Central memory CD8-positive, alpha-beta T cell (primary cell): ENCODE measurements at regions not wholly inside any gene's neighbourhood (a gene's known extent, or its start where the extent isn't known, plus 50 kb on each side); places are given as distances from the start of the nearest gene placed in this dataset.
A peak's percentile ranks its signal among the peaks of the same experiment; 100 is the strongest.
"Not testable (repeated sequence)": the region's sequence is repeated elsewhere in the genome, so short reads cannot be mapped to it uniquely, and the experiment has no call there.

Experiments
- ATAC-seq: fragments of 150-1000 bp; cut with Tn5 transposase; replicated peaks from 2 replicates; pipeline ENCODE4 v1.10.0; 2022; ENCODE audit warnings: mild to moderate bottlenecking, moderate FRiP score, moderate number of reproducible peaks; ENCODE audit not compliant: poor library complexity, severe bottlenecking; ENCODE audit errors: extremely low read depth
- DNase-seq, 2 donors: peaks; one replicate each; pipeline ENCODE4 v3.0.0; 2021; ENCODE audit warnings: low spot score in 2 of 2
- H3K27ac Mint-ChIP-seq: one replicate; pipeline ENCODE4 v1.8.0; 2022; ENCODE audit warnings: low read depth, mild to moderate bottlenecking, moderate library complexity, mixed read lengths
- H3K27me3 Mint-ChIP-seq: one replicate; pipeline ENCODE4 v1.8.0; 2022; ENCODE audit warnings: mixed read lengths
- H3K36me3 Mint-ChIP-seq: one replicate; pipeline ENCODE4 v1.8.0; 2022; ENCODE audit warnings: mild to moderate bottlenecking, moderate library complexity, mixed read lengths; ENCODE audit not compliant: insufficient read depth
- H3K4me1 Mint-ChIP-seq: one replicate; pipeline ENCODE4 v1.8.0; 2022; ENCODE audit warnings: mixed read lengths
- H3K4me3 Mint-ChIP-seq: one replicate; pipeline ENCODE4 v1.8.0; 2022; ENCODE audit warnings: mild to moderate bottlenecking, moderate library complexity, mixed read lengths
- H3K9me3 Mint-ChIP-seq: one replicate; pipeline ENCODE4 v1.8.0; 2022; ENCODE audit warnings: mixed read lengths

DNA sequence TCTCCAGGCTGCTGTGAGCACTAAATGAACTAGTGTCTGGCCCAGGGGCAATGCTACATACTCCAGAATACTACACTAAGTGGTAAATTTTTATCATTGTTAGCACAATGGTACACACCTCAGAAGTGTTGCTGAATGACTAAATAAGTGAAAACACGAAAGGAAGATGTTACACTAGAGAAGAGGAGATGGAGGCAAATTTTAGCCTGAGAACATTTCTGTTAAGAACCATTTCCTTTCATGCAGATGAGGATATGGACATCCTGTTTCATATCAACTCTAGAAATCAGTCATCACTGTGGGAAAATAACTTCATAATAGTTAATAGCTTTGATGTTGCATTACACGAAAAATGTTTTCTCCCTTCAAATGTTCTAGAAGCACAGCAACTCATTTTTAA lies 117.6 kb upstream of the STK17B start:
- no peak for DNase-seq
- H3K27ac Mint-ChIP-seq = no peak overlapping the region
- H3K9me3 Mint-ChIP-seq = no peaks in the 10 kb centered on the region
- ATAC-seq = no peak
- peaks cover 2% of the 10 kb centered on the region for H3K36me3 Mint-ChIP-seq
- no peaks in the 10 kb centered on the region for H3K27me3 Mint-ChIP-seq
- H3K4me1 Mint-ChIP-seq = peaks cover 25% of the 10 kb centered on the region
- H3K4me3 Mint-ChIP-seq = no peak overlapping the region

DNA sequence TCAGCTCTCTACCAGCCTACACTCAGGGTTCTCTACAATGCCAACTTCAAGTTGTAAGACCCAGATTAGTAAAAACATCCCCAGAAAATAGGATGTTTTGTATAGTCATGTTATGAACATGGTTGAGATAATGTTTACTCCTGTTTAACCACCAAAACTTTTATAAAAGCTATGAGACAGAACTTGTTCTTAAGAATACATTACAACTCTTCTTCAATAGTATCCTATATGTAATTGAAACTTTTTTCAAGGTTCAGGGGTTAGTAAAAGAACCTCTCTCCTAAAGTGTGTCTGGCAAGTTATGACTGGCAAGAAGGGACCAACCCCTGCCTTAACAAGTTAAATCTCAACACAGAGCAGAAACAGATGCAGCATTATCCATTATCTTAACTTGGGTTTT lies 118.8 kb upstream of the STK17B start:
- ATAC-seq = no peak
- no peak overlapping the region for H3K27ac Mint-ChIP-seq
- H3K36me3 Mint-ChIP-seq = peaks cover 2% of the 10 kb centered on the region
- DNase-seq = no peak
- no peaks in the 10 kb centered on the region for H3K27me3 Mint-ChIP-seq
- peaks cover 25% of the 10 kb centered on the region for H3K4me1 Mint-ChIP-seq
- no peaks in the 10 kb centered on the region for H3K9me3 Mint-ChIP-seq
- H3K4me3 Mint-ChIP-seq = no peak overlapping the region

DNA sequence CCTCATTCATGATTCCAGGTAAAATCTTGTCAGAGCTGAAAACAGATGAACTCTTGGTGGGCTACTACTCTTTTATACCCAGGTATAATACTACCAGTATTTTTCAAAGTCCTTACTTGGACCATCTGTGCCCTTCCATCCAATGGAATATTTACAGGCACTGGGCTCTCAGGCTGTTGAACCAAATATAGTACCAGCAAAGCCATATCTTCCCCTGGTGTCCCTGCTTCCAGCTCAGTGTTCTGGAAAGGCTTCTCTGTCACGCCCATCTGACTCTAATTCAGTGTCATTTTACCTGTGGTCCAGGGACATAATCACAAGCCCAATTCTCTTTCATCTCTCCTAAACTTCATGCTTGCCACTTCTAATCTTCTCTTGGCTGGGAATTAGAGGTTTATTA lies 119.2 kb upstream of the STK17B start:
- no peak for ATAC-seq
- no peak overlapping the region for H3K4me3 Mint-ChIP-seq
- no peak for DNase-seq
- no peak overlapping the region for H3K27ac Mint-ChIP-seq
- H3K27me3 Mint-ChIP-seq = no peaks in the 10 kb centered on the region
- peaks cover 25% of the 10 kb centered on the region for H3K4me1 Mint-ChIP-seq
- peaks cover 2% of the 10 kb centered on the region for H3K36me3 Mint-ChIP-seq
- no peaks in the 10 kb centered on the region for H3K9me3 Mint-ChIP-seq

DNA sequence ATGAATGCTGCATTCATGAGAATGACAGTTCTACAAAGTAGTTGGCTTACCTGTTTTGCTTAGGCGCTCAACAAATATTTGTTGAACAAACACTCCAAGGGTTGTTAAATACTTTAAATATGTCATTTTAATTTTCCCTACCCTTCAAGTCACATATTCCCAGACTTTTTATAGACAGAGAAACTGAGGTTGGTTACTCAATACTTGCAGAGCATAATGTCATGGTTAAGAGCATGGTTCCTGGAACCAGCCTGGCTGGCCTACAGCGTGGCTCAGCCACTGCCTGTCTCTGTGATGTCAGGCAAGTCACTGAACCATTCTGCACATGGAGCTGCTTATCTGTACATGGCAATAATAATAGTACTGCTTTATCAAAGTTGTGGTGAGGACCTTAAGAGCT lies 120.0 kb upstream of the STK17B start:
- no peak for ATAC-seq
- H3K9me3 Mint-ChIP-seq = no peaks in the 10 kb centered on the region
- H3K4me3 Mint-ChIP-seq = no peak overlapping the region
- H3K27ac Mint-ChIP-seq = no peak overlapping the region
- no peak for DNase-seq
- H3K36me3 Mint-ChIP-seq = peaks cover 2% of the 10 kb centered on the region
- no peaks in the 10 kb centered on the region for H3K27me3 Mint-ChIP-seq
- peaks cover 25% of the 10 kb centered on the region for H3K4me1 Mint-ChIP-seq

DNA sequence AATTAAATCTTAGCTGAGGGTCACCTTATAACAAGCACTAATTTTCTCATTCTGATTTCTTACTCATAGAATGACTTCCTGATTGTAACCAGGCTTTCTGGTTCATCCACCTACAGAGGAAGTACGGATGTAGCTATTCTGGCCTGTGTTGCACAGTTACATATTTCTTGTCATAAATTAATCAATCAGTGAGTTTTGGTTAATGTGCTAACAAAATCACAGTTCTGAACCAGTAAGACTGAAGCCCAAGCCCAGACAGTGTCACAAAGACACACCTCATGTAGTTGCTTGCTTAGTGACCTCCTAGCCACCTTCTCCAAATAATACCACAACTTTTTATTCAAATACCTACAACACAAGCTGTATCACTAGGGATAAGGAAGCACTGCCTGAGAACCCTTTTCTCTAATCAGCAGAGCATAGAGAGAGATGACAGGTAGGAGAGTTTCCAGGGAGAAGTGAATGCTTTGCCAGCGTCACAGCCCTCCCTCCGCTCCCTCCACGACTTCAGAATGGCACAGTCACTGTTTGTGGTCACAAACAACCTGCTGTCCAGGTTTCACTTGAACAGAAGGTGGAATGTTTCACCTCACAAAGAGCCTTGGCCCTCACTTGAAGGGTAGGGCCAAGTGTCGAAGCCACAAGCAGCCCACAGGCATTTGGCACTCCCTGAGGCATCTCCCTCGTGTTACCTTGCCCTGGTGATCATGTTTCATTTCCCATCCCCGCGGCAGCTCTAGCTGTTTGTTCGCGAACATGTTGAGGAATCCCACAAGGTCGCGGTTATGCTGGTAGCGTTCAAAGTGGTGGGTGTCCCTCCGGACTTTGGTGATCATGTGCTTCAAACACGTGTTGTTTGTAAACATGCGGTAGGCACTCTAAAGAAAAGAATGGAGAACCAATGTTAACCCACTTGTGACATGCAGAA lies 120.8 kb upstream of the STK17B start:
- Mint-ChIP-seq H3K27ac (peak overlapping the region; percentile 72), H3K4me3 (peak overlapping the region; percentile 67), H3K27me3 (no peaks in the 10 kb centered on the region), H3K36me3 (peaks cover 2% of the 10 kb centered on the region), H3K9me3 (no peaks in the 10 kb centered on the region), H3K4me1 (peaks cover 25% of the 10 kb centered on the region)
- ATAC-seq (peak; percentile 49), DNase-seq (peak in 1 of 2 donors; percentile 14)

DNA sequence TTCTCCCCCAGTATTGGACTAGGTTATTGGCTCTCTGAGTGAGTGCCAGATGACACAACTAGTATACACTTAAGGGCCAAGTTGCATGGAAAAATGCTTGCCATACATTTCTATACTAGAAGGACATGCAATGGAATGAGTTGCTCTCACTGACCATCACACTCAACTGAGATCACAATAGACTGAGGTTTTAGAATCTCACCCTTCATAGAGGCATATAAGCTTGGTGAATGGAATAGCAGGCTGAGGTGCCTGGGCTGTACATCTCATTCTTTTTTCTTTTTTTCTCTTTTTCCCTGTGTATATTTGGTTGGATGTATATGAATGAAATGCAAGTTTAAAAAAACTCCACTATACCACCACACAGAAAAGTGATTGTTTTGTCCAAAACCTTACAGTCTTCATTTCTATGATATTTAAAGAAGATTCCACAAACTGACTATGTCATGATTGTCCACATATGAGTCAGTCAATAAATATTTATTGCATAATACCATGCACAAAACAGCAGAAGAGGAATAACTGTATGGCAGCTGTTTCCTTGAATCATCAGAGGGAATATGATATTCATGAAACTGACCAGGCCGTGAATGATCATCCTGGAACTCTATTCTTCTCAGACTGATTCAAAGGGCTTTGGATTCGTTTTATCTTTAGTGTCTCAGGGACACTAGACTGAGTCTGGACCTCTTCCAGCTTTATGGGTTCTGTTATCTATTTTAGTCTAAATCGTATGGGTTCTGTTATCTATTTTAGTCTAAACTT lies 122.6 kb upstream of the STK17B start:
- no peak for ATAC-seq
- Mint-ChIP-seq H3K36me3 (peaks cover 2% of the 10 kb centered on the region), H3K4me3 (no peak overlapping the region), H3K4me1 (peaks cover 11% of the 10 kb centered on the region), H3K27me3 (no peaks in the 10 kb centered on the region), H3K9me3 (no peaks in the 10 kb centered on the region), H3K27ac (no peak overlapping the region)
- DNase-seq = no peak

DNA sequence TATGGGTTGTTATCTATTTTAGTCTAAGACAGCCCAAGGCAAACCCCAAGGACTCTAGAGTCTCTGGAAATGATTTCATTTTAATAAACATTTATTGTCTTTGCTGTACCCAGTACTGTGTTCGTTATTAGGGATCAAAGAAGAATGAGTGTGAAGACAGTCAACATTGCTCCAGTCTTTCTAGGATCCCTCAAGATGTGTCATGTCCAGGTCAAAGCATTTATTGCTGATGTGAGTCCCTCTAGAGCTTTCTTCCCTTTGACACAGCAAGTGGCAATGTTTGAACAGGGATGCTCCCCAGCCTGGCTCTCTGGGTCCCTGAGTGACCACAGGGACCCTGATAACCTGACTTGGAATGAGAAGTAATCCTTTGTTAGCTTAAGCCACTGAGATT lies 123.1 kb upstream of the STK17B start:
- H3K27ac Mint-ChIP-seq = no peak overlapping the region
- no peaks in the 10 kb centered on the region for H3K9me3 Mint-ChIP-seq
- peaks cover 2% of the 10 kb centered on the region for H3K36me3 Mint-ChIP-seq
- ATAC-seq (no peak), DNase-seq (no peak)
- no peaks in the 10 kb centered on the region for H3K27me3 Mint-ChIP-seq
- no peak overlapping the region for H3K4me3 Mint-ChIP-seq
- H3K4me1 Mint-ChIP-seq = peaks cover 6% of the 10 kb centered on the region

DNA sequence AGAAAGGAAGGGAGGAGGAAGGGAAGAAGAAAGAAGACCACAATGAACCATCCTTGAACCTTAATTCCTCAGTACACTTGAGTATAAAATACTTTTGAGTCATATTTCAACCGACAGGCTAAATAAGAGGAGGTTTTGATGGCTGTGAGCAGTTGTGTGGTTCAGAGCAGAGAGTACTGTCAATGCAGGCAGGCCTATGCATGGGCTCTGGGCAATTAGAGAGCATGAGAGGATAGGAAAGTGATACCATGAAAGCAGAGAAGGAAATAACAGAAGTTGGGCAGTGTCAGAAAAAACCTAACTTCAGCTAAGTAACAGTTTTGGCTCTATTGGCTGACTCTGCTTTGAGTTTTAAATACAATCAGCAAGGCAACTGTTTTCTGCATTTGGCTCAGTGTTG lies 123.6 kb upstream of the STK17B start:
- Mint-ChIP-seq H3K4me3 (no peak overlapping the region), H3K4me1 (peaks cover 6% of the 10 kb centered on the region), H3K27me3 (no peaks in the 10 kb centered on the region), H3K27ac (no peak overlapping the region), H3K9me3 (no peaks in the 10 kb centered on the region), H3K36me3 (peaks cover 2% of the 10 kb centered on the region)
- DNase-seq (no peak), ATAC-seq (no peak)

DNA sequence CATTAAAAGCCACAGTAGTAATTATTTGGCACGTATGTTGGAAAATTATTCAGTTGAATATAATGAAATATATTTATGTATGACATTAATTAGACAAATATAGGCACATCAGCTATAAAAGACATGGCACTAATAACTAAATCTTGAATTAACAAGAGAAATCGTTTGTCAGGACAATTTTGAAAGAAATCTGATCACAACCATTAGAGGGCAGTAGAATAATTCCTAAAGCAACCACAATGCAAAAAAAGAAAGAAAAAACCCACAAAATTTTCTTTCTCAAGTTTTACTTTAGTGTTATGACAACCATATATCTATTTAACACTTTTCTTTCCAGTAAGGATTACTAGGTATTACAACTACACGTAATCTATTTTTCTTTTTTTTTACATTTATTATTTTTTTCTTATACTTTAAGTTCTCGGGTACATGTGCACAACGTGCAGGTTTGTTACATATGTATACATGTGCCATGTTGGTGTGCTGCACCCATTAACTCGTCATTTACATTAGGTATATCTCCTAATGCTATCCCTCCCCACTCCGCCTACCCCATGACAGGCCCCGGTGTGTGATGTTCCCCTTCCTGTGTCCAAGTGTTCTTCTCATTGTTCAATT lies 126.8 kb upstream of the STK17B start:
- ATAC-seq, H3K27ac Mint-ChIP-seq, H3K36me3 Mint-ChIP-seq, DNase-seq, H3K27me3 Mint-ChIP-seq, H3K4me3 Mint-ChIP-seq, H3K9me3 Mint-ChIP-seq, H3K4me1 Mint-ChIP-seq: not testable (repeated sequence)

DNA sequence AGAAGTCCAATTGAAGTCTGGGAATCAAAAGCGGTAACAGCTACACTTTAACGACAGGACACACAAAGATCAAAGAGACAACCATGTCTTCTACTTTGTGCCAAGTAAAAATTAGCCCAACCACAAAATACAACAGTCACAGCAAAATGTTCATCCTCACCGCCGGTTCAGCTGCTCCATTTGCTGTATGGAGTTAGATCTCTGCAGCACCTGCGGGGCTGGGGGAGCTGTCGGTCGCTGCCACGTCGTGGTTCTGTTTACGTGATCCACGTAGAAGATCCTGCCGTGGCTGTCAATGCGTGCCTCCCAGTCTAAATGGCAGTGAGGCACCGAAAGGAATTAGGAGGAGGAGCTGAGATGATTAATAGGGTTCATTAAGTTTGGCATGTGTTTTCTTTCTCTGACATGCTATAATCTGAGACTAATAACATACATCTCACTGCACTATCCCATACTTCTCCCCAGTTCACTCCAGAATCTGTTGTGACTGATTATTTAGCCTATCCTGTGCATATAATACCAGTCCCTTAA lies 136.5 kb upstream of the STK17B start:
- H3K4me3 Mint-ChIP-seq = no peak overlapping the region
- no peaks in the 10 kb centered on the region for H3K27me3 Mint-ChIP-seq
- no peaks in the 10 kb centered on the region for H3K9me3 Mint-ChIP-seq
- DNase-seq = no peak
- H3K27ac Mint-ChIP-seq = no peak overlapping the region
- no peaks in the 10 kb centered on the region for H3K36me3 Mint-ChIP-seq
- no peak for ATAC-seq
- no peaks in the 10 kb centered on the region for H3K4me1 Mint-ChIP-seq

DNA sequence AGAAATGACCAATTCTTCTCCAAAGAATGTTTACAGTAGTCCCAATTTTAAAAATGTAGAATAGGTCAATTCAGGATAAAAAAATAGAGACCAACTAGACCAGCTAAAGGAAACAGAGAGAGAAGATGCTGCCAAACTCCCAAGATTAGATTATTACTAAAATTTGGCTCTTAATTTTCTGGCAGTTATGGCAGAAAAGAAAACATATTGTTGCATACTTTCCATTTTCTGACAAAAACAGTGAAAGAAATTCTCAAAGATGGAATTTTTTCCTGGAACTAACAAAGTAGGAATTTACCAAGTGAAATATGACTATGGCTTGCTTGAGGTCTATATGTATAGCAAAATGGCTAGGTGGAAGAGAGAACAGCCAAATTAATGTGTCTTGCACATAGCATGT lies 138.3 kb upstream of the STK17B start:
- DNase-seq = no peak
- ATAC-seq = no peak
- Mint-ChIP-seq H3K4me3 (no peak overlapping the region), H3K4me1 (no peaks in the 10 kb centered on the region), H3K9me3 (no peaks in the 10 kb centered on the region), H3K36me3 (no peaks in the 10 kb centered on the region), H3K27ac (no peak overlapping the region), H3K27me3 (no peaks in the 10 kb centered on the region)

DNA sequence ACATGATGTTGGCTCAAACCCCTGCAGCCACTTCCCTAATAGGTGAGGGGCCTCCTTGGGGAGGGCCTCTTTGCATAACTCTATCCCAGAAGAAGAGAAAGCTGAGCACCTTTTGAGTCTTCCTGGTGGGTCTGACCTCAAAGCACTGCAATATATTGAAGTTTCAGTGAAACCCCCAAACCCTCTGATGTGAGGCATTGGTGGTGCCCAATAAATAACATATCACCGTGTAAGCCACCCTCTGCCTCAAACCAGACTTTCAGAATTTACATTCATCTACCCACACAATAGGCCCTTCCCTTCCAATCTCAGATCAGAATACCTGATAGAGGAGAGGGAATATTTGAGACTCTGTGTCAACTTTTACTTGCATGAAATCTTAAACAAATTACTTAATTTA lies 142.8 kb upstream of the STK17B start:
- Mint-ChIP-seq H3K36me3 (no peaks in the 10 kb centered on the region), H3K27ac (no peak overlapping the region), H3K27me3 (peaks cover 8% of the 10 kb centered on the region), H3K4me3 (no peak overlapping the region), H3K9me3 (no peaks in the 10 kb centered on the region), H3K4me1 (no peaks in the 10 kb centered on the region)
- DNase-seq = no peak
- no peak for ATAC-seq
